ENCODE measurements at regions not wholly inside any gene's neighbourhood (a gene's known extent, or its start where the extent isn't known, plus 50 kb on each side); places are given as distances from the start of the nearest gene placed in this dataset.

DNA sequence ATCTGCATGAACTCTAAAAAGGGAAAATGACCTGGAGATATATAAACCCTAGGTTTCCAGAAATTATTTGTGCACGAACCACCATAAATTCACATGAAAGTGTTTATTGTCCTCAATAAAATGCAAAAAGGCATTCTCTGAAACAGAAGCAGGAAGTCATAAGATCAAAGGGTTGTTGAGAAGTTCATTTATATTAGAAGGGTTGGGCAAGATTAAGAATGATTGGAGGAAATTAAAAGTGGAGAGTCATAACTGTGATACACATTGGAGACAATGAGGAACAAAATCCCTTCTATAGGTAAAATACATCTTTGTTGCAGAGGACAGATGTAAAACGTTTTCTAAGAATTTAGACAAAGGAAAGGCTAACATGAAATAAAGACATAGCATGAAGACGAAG is 476.8 kb downstream of the CBLN4 start:
- TF ChIP-seq, protein P1, sequence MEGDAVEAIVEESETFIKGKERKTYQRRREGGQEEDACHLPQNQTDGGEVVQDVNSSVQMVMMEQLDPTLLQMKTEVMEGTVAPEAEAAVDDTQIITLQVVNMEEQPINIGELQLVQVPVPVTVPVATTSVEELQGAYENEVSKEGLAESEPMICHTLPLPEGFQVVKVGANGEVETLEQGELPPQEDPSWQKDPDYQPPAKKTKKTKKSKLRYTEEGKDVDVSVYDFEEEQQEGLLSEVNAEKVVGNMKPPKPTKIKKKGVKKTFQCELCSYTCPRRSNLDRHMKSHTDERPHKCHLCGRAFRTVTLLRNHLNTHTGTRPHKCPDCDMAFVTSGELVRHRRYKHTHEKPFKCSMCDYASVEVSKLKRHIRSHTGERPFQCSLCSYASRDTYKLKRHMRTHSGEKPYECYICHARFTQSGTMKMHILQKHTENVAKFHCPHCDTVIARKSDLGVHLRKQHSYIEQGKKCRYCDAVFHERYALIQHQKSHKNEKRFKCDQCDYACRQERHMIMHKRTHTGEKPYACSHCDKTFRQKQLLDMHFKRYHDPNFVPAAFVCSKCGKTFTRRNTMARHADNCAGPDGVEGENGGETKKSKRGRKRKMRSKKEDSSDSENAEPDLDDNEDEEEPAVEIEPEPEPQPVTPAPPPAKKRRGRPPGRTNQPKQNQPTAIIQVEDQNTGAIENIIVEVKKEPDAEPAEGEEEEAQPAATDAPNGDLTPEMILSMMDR (IDR thresholded peaks at IDR 0.05) = no peak
- TF ChIP-seq POLR2A (IDR thresholded peaks at IDR 0.05) = no peak

Data from prostate gland (tissue), 2 donors.